GM18520 (cell line): ENCODE measurements at regions not wholly inside any gene's neighbourhood (a gene's known extent, or its start where the extent isn't known, plus 50 kb on each side); places are given as distances from the start of the nearest gene placed in this dataset.

Source experiments
- ATAC-seq: cut with Tn5 transposase; IDR thresholded peaks from one replicate; pipeline ENCODE4 v1.9.1; 2021; ENCODE audit not compliant: unreplicated experiment

DNA sequence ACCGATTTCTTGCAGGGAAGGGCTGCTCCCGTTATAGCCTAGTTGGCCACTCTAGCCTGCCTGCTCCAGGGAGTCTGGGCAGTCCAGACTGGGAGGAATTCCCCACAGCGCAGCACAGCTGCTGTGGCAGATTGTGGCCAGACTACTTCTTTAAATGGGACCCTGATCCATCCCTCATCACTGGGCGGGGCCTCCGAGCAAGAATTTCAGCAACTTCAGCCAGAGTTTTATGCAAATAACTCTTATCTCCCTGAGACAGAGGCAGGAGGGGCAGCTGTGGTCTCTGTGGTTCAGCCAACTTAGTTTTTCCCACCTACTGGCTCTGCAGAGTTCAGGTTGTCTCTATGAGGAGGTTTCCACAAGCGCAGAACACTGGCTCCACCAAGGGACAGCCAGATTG lies 1583.2 kb downstream of the SUCLG1 start:
- ATAC-seq, result no peak

DNA sequence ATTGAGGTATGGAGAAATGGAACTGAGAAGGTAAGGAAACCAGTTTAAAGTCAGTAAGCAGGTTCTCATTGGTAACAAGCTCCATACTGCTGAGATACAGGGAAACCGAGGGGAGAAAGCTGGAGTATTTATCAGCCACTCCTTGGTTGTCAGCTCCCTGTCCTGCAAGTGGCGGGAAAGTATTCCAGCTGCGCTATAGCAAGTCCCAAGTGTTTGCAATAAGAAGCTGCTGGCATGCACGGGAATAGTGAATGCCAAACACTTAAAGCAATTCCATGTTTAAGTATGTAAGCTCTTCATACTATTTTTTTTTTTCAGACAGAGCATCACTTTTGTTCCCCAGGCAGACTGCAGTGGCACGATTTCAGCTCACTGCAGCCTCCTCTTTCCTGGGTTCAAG lies 1601.1 kb downstream of the SUCLG1 start:
- no peak for ATAC-seq

DNA sequence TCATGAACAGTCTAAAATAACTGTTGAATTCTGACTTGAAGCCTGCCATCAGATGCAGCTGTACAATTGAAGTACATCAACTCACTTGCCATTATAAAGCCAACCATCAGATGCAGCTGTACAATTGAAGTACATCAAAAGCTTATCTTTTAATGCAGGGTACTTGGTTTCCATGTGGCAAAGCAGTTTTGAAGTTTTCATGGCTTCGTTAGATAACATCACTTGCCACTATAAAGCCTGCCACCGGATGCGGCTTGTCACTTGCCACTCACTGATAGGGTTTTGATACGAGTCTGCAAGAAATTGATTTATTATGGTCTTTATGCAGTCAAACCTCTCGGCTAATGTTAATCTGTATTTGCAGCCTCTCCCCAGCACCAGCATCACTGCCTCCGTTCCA lies 1605.8 kb downstream of the SUCLG1 start:
- no peak for ATAC-seq

DNA sequence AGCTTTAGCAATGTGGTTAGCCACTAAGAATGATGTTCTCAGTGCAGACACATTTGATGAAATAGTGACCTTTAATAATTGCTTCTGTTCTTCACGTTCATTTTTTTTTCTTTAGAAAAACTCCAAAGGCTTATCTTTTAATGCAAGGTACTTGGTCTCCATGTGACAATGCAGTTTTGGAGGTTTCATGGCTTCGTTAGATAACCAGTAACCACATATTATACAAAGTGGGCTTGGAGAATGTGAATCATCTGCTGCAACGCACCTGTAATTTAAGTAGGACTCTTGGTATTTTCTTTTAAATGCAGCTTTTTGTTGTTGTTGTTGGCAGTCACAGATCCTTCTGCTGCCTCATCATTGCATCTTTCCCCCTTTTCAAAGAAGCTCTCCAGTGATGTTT lies 1606.3 kb downstream of the SUCLG1 start:
- no peak for ATAC-seq

DNA sequence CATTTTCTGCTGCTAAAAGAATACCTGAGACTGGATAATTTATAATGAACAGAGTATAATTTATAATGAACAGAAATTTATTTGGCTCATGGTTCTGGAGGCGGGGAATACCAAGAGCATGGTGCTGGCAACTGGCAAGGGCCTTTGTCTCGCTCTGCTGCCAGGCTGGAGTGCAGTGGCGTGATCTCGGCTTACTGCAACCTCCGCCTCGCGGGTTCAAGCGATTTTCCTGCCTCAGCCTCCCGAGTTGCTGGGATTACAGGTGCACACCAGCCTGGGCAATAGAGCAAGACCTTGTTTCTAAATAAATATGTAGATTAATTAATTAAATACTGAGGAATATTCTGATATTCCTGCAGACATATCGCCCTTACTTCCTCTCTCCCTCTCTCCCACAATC lies 1610.8 kb downstream of the SUCLG1 start:
- ATAC-seq, result no peak

DNA sequence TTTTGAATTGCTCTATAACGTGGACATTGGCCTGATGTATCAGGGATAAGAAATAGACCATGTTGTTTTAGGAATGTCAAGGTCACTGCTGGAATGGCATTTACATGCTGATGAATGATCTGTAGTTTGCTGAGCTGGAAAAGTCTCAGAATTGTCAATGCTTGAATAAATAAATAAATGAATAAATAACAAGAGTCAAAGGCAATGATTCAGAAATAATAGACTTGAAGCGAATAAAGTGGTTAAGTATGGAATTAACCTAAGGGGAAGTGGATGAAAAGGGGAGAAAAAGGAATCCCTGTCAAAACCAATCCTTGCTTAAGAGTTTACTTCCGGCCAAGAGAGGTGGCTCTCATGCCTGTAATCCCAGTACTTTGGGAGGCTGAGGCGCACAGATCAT lies 1620.0 kb downstream of the SUCLG1 start:
- no peak for ATAC-seq

DNA sequence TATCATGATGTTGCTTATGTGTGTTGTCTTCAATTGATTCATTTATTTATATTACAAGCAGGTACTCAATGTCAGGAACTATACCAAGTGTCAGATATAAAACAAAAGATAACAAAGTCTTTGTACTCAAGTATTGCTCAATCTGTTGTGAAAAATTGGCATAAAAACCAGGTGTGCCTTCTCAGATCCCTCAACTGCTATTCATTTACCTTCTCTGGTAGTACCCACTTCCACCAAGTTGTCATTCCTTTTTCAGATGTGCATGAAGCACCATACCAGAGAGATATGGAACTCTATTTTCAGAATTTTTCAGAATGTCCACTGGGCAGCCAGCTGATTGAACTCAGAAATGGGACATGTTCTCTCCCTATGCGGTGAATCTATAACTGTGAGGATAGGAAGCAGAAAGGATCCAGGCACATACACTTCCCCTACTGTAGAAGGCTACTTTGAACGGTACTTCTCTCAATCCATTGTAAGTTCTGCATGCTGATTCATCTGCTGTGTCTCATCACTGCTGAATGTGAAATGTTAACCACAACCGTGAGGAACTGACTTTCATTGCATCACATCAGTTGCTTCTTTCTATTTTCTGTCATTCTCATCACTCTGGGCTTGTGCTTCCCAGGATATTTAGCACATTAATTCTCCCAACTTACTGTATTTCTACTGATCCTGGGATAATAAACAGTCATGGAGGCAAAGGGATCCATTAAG lies 1621.3 kb downstream of the SUCLG1 start:
- no peak for ATAC-seq

DNA sequence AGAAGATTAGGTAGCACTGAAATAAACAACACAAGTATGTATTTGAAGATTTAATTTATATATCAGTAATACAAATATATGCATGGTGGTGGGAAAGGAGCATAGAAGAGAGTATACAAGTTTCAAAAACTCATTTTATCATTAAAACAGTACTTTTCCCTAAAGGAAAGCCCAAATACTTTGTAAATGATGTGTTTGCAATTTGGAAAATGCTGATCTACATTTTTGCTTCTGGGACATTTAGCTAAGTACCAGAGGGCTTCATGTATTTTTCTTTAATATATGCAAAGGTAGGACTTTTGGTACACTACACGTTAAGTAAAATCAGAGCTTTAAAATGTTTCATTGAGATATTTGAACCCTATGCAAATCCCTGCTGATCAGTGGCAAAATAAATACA lies 1624.2 kb downstream of the SUCLG1 start:
- ATAC-seq, result no peak

DNA sequence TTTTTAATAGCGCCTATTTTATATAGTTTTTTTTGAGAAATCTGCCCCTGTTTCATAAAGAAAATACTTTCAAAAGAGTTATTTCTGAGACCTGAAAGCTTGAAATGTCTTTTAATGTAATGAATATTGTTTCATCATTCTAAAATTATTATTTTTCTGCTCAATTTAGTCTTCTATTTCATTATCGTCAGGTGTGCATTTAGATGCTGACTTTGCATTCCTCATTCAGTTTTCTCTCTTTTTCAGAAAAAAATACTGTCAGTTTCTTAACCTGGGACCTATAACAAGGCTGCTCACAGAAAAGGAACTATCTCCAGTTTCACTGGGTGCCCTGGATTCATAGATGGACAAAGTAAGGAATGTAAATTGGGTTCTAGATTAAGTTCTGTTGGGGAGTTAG lies 1631.7 kb downstream of the SUCLG1 start:
- ATAC-seq, result no peak

DNA sequence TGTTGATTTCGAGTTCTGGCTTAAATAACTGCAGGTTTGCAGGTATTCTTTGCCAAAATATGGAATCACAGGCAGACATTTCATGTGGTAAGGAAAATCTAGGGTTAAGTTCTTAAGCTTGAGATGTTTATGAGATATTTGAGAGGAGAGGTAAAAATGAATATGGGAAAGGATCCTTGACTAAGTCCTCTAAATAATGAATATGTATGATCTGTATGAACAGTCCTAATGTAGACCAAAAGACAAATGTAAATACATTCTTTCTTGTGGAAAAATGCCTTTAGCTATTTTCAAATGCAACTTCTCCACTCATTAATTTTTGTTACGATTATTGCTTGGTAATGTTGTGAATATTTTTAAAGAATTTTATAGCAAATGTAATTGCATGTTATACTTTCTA lies 1632.6 kb downstream of the SUCLG1 start:
- ATAC-seq, result no peak

DNA sequence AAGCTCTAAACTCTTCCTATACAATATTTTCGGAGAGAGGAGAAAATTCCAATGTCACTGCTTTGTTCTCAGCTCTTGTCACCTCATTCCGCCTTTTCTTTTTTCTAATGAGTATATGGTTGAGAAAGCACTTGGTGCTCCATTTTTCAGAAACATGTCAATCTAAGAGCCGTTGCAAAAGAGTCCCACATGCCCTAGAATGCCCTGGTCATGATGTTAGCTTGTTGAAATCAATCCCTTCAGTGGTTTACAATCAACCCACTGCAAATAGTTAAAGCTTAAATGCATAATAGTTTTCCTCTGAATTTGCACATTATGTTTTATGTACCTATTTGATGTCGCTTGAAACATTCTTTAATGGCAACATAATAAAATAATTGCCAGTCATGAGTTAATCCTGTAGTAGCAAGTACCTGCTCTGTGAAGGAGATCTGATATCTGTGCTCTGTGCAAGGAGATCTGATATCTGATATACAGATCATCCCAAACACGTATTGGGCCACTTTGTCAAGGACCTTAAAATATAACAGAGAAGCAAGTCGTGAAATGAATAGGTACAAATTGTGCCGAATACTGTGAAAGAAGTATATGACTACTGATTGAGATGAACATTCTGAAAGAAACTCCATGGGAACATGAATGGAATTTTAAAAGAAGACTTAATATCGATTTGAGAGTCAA lies 1633.5 kb downstream of the SUCLG1 start:
- no peak for ATAC-seq

DNA sequence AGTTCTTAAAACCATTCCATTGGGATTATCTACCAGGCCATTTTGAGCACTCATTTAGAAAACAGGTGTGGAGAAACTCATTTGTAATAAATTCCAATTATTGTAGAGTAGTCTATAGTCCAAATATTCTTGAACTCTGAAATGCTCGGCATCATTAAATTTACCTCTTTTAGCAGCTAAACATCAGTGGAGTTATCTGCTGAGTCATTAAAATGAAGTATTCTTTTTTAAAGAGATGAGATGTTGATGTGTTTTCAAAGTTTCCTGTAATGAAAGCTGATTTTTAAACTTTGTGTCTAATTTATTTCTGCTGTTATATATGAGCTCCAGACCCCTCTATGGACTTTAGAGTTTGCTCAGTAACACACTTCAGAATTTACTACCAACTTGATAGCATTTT lies 1635.2 kb downstream of the SUCLG1 start:
- ATAC-seq, result no peak

DNA sequence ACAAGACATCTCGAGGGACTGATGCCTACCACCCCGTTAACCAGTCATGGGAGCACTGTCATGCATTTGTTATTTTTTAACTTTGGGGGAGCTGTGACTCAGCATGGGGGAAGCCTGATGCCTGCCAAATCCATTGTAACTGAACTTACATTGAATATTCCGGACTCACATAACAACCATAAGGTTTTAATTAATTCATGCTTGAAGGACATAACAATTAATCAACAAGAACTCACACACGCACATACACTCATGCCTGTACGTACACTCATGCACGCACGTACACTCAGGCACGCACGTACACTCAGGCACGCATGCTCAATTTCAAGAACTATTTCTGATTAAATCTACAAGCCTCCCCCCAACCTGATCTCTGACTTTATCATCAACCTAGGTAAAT lies 1639.1 kb downstream of the SUCLG1 start:
- ATAC-seq, result no peak

DNA sequence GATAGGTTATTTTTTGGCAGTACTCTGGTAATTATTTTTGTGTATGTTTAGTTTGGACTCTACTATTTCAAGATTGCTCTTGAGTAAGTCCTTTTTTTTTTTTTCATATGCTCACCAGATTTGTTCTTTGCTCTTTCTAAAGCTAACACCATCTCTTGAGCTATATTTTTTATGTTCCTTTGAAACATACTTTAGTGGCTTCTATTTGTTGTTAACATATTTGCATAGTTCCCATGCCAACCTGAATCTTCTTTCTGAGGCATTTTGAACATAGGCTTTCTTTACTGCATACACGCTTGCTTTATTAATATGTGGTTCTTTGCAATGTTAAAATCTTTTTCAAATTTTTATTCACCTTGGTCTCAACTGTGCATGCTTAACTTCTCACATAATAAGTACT lies 1644.9 kb downstream of the SUCLG1 start:
- no peak for ATAC-seq

DNA sequence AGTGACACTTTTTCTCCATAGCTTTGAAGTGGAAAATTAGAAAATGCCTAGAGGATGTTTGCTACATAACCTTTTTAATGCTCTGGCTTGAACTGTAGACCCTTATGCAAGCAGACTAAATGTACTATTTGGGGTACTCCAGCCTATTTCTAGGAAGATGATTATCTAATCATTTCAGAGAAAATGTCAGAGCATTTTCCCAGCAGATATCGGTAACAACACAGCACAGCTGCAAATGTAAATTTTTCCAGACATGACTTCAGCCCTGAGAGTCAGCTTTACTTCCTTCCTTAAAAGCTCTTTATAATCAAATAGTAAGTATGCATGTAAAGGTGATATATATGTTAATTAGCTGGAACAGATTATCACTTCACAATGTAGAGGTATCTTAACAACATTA lies 1647.1 kb downstream of the SUCLG1 start:
- no peak for ATAC-seq

DNA sequence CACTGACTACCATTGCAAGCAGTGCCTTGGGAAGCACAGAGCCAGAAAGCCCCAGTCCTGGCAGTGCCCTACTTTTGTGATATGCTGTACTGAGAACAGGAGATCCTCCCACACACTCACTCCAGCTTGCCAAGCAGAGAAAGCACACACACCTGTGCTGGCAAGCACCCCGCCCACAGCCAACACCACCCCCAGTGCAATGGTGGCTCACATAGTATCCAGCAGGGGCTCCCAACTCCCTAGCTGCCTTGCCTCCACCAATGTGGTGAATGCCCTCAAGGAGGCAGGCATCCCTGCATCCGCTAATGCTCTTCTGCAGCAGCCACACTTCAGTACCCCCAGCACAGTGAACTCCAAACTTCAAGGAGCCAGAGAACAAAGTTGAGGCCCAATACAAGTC lies 1655.8 kb downstream of the SUCLG1 start:
- no peak for ATAC-seq

DNA sequence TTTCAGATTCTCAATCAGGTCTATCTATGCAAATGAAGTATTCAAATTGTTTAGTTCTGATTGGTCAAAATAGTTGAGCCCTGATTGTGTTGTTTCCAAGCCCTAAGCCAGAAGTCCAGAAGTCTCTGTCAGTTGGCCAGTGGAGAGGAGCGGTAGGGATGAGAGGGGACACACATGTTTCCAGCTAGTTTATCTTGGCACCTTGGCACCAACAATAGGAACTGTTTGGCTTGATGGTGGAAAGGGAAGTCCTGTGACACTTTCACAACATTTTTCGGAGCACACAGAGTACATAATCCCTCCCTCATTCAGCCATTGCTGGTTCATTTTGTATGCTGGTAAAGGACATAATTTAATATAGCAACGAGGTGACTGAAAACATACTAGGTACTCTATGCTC lies 1661.6 kb downstream of the SUCLG1 start:
- ATAC-seq, result no peak

DNA sequence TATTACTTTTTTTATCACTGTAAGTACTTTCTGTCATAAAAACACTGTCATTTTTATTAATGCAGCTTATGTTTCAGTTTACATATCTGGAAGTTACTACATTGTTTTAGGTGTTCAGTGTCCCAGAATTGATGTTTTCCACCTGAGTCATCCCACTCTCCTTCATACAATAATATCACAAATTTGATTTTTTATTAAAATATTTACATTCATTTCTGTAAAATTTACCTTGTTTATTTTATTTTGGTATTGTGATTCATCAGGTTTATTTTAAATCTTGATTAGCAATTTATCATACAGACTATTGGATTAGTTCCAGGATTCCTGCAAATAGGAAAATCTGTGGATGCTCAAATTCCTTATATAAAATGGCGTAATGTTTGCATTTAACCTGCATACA lies 1662.9 kb downstream of the SUCLG1 start:
- no peak for ATAC-seq

DNA sequence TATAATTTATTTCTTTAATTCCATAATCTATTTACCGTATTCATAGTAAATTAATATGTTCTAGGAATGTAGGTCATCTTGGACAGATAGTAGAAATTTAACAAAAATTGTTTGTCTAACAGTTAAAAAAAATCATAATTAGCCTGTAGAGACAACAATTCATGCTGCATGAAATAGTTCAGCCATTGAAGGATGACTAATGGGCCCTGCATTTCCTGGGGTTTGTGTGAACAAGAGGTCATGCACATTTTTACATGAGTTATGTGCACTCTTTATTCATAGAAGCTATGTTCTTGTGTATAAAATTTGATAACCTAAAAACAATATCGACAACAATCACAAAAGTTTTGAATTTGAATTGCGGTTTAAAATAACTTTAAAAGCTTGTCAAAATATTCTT lies 1663.6 kb downstream of the SUCLG1 start:
- ATAC-seq, result no peak

DNA sequence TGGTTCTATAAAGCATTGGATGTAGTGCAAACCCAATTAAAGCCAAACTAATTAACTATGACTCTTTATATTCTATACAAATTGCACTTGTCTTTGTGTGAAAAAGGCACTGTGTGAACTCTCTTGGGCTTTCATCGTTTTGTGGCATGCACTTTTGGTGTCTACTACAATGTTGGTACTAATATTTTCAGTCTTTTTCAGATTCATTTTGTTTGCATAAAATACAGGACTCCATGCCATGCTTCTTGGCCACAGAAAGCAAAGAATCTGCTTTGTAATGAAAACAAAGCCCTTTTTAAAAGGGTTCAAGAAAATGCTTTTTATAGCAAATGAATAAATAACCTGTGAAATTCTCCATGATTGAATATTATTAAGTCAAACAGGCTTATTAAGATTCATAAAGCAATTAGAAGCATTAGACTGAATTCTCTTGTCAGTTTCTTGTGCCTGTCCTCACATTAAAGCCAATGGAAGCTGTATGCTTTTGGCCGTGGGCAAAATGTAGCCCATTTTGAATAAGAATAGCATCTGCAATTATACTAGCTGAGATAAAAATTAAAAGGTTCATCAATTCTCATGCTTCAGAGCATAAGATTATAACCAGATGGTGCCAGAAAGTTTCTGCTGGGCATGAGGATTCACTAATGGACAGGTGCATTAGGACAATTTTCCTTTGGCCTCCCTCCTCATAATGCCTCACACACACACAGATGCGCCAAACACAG lies 1665.2 kb downstream of the SUCLG1 start:
- no peak for ATAC-seq

DNA sequence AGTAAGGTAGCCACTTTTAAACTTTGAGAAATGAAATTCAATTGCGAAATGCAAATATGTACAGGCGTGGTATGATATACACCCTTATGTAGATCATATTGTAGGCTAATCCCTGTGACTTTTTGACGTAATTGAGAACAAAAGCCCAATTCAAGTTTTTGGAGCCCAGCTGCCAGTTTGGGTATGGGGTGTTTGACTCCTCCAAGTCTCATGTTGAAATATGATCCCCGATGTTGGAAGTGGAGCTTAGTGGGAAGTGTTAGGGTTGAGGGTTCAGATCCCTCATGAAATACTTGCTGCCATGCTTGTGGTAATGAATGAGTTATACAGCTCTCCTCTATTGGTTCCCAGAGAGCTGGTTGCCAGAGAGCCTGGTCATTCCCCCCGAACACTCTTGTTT lies 1666.8 kb downstream of the SUCLG1 start:
- no peak for ATAC-seq
